Transverse colon (tissue), 4 donors: ENCODE measurements at regions not wholly inside any gene's neighbourhood (a gene's known extent, or its start where the extent isn't known, plus 50 kb on each side); places are given as distances from the start of the nearest gene placed in this dataset.

Experiments used
- CTCF ChIP-seq, 5 experiments: fragments of 200-600 bp in 3 of 5; fragments of 450-650 bp in 2 of 5; sonication (generic) in 3 of 5; IDR thresholded peaks; 1 replicate in 2 of 5; 2 replicates in 3 of 5; pipeline ENCODE4 v1.5.1; 2016 to 2017; ENCODE audit warnings: antibody characterized with exemption in 5 of 5, inconsistent platforms in 3 of 5, mild to moderate bottlenecking in 2 of 5, moderate library complexity in 1 of 5
- EP300 ChIP-seq: sonication (generic); formaldehyde crosslinking; IDR thresholded peaks from one replicate; pipeline ENCODE4 v1.6.1; 2017; ENCODE audit warnings: antibody characterized with exemption, low read depth
- POLR2A ChIP-seq: fragments of 450-650 bp; IDR thresholded peaks from one replicate; pipeline ENCODE4 v1.6.1; 2016; ENCODE audit warnings: antibody characterized with exemption, mild to moderate bottlenecking, moderate library complexity
- POLR2AphosphoS5 ChIP-seq, 3 donors: sonication (generic); formaldehyde crosslinking; IDR thresholded peaks; one replicate each; pipeline ENCODE4 v1.6.1; 2016; ENCODE audit warnings: antibody characterized with exemption in 3 of 3

- TF ChIP-seq CTCF (IDR thresholded peaks at IDR 0.05): no peak
- TF ChIP-seq EP300: no peak
- no peak for TF ChIP-seq POLR2A
- TF ChIP-seq POLR2AphosphoS5 (IDR thresholded peaks at IDR 0.05): no peak
Measured at GRCh38 chr13:65892859-65893258, 1337.3 kb downstream of the PCDH9 start.
